Stimulated activated CD4-positive, alpha-beta T cell treated with anti-CD3 and anti-CD28 coated beads, Interleukin-1b, Interleukin-23, amount 100 ng/mL, for 1 hour (primary cell): ENCODE measurements at regions not wholly inside any gene's neighbourhood (a gene's known extent, or its start where the extent isn't known, plus 50 kb on each side); places are given as distances from the start of the nearest gene placed in this dataset.
"Not testable (repeated sequence)": the region's sequence is repeated elsewhere in the genome, so short reads cannot be mapped to it uniquely, and the experiment has no call there.

ENCODE experiments used
- DNase-seq, 2 donors: peaks; one replicate each; pipeline ENCODE4 v3.0.0-alpha.2; 2020; ENCODE audit warnings: low read depth in 2 of 2

- DNase-seq, result no peak
Measured at GRCh38 chrX:39795605-39796004, 302.2 kb downstream of the BCOR start.

GRCh38 chrX:39796856-39797255 lies 300.9 kb downstream of the BCOR start:
- DNase-seq, result no peak

GRCh38 chrX:39798488-39798887 lies 299.3 kb downstream of the BCOR start:
- DNase-seq, result not testable (repeated sequence)

- no peak for DNase-seq
Measured at GRCh38 chrX:39802354-39802753, 295.4 kb downstream of the BCOR start.

- DNase-seq, result no peak
Measured at GRCh38 chrX:39802908-39803307, 294.9 kb downstream of the BCOR start.

GRCh38 chrX:39805022-39805421 lies 292.7 kb downstream of the BCOR start:
- no peak for DNase-seq

- no peak for DNase-seq
Measured at GRCh38 chrX:39805825-39806224, 291.9 kb downstream of the BCOR start.

GRCh38 chrX:39808471-39808917 lies 289.3 kb downstream of the BCOR start:
- DNase-seq, result no peak

GRCh38 chrX:39809331-39809730 lies 288.4 kb downstream of the BCOR start:
- no peak for DNase-seq

GRCh38 chrX:39810901-39811300 lies 286.9 kb downstream of the BCOR start:
- DNase-seq, result no peak

GRCh38 chrX:39811376-39811775 lies 286.4 kb downstream of the BCOR start:
- no peak for DNase-seq

- no peak for DNase-seq
Measured at GRCh38 chrX:39813631-39814277, 284.0 kb downstream of the BCOR start.

- peak in 1 of 2 donors; percentile 16 for DNase-seq
Measured at GRCh38 chrX:39814391-39814790, 283.4 kb downstream of the BCOR start.

- no peak for DNase-seq
Measured at GRCh38 chrX:39815631-39816030, 282.1 kb downstream of the BCOR start.

- DNase-seq, result no peak
Measured at GRCh38 chrX:39816871-39817731, 280.7 kb downstream of the BCOR start.

GRCh38 chrX:39817754-39818470 lies 279.8 kb downstream of the BCOR start:
- no peak for DNase-seq

- no peak for DNase-seq
Measured at GRCh38 chrX:39818750-39819149, 279.0 kb downstream of the BCOR start.

GRCh38 chrX:39819921-39820849 lies 277.6 kb downstream of the BCOR start:
- DNase-seq, result peak in 1 of 2 donors; percentile 7

GRCh38 chrX:39820938-39821708 lies 276.6 kb downstream of the BCOR start:
- peak in 1 of 2 donors; percentile 23 for DNase-seq

- DNase-seq, result no peak
Measured at GRCh38 chrX:39821709-39822095, 276.1 kb downstream of the BCOR start.
